ENCODE measurements at regions not wholly inside any gene's neighbourhood (a gene's known extent, or its start where the extent isn't known, plus 50 kb on each side); places are given as distances from the start of the nearest gene placed in this dataset.

DNA sequence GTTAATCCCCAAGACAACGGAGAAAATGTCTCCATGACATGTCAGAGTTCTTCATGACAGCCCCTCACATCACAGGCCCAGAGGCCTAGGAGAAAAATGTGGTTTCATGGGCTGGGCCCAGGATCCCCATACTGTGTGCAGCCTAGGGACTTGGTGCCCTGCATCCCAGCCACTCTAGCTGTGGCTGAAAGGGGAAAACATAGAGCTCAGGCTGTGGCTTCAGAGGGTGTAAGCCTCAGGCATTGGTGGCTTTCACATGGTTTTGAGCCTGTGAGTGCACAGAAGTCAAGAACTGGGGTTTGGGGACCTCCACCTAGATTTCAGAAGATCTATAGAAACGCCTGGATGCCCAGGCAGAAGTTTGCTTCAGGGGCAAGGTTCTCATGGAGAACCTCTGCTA lies 122.8 kb downstream of the FHL5 start:
- TF ChIP-seq, protein P1, sequence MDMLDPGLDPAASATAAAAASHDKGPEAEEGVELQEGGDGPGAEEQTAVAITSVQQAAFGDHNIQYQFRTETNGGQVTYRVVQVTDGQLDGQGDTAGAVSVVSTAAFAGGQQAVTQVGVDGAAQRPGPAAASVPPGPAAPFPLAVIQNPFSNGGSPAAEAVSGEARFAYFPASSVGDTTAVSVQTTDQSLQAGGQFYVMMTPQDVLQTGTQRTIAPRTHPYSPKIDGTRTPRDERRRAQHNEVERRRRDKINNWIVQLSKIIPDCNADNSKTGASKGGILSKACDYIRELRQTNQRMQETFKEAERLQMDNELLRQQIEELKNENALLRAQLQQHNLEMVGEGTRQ (CRISPR knock-in tag; IDR thresholded peaks at IDR 0.05) = no peak
- TF ChIP-seq ELF4 (CRISPR knock-in tag; IDR thresholded peaks at IDR 0.05; ENCODE audit: low read depth) (no peak), ETV6 (CRISPR knock-in tag; IDR thresholded peaks at IDR 0.05) (no peak), ESRRA (CRISPR knock-in tag; IDR thresholded peaks at IDR 0.05; ENCODE audit: borderline replicate concordance) (no peak), IRF2 (CRISPR knock-in tag; IDR thresholded peaks at IDR 0.05; ENCODE audit: borderline replicate concordance, low read depth) (no peak), JAZF1 (CRISPR knock-in tag; IDR thresholded peaks at IDR 0.05) (no peak), SMAD3 (CRISPR knock-in tag; IDR thresholded peaks at IDR 0.05; ENCODE audit: borderline replicate concordance) (no peak), CREB1 (CRISPR knock-in tag; IDR thresholded peaks at IDR 0.05) (no peak), ZNF138 (CRISPR knock-in tag; conservative IDR thresholded peaks at IDR 0.05) (no peak)
- TF ChIP-seq, protein P2, sequence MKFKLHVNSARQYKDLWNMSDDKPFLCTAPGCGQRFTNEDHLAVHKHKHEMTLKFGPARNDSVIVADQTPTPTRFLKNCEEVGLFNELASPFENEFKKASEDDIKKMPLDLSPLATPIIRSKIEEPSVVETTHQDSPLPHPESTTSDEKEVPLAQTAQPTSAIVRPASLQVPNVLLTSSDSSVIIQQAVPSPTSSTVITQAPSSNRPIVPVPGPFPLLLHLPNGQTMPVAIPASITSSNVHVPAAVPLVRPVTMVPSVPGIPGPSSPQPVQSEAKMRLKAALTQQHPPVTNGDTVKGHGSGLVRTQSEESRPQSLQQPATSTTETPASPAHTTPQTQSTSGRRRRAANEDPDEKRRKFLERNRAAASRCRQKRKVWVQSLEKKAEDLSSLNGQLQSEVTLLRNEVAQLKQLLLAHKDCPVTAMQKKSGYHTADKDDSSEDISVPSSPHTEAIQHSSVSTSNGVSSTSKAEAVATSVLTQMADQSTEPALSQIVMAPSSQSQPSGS (CRISPR knock-in tag; IDR thresholded peaks at IDR 0.05; ENCODE audit: borderline replicate concordance, low read depth) = no peak
- TF ChIP-seq, protein P3, sequence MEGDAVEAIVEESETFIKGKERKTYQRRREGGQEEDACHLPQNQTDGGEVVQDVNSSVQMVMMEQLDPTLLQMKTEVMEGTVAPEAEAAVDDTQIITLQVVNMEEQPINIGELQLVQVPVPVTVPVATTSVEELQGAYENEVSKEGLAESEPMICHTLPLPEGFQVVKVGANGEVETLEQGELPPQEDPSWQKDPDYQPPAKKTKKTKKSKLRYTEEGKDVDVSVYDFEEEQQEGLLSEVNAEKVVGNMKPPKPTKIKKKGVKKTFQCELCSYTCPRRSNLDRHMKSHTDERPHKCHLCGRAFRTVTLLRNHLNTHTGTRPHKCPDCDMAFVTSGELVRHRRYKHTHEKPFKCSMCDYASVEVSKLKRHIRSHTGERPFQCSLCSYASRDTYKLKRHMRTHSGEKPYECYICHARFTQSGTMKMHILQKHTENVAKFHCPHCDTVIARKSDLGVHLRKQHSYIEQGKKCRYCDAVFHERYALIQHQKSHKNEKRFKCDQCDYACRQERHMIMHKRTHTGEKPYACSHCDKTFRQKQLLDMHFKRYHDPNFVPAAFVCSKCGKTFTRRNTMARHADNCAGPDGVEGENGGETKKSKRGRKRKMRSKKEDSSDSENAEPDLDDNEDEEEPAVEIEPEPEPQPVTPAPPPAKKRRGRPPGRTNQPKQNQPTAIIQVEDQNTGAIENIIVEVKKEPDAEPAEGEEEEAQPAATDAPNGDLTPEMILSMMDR (IDR thresholded peaks at IDR 0.05) = no peak
- TF ChIP-seq, protein P4, sequence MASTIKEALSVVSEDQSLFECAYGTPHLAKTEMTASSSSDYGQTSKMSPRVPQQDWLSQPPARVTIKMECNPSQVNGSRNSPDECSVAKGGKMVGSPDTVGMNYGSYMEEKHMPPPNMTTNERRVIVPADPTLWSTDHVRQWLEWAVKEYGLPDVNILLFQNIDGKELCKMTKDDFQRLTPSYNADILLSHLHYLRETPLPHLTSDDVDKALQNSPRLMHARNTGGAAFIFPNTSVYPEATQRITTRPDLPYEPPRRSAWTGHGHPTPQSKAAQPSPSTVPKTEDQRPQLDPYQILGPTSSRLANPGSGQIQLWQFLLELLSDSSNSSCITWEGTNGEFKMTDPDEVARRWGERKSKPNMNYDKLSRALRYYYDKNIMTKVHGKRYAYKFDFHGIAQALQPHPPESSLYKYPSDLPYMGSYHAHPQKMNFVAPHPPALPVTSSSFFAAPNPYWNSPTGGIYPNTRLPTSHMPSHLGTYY (CRISPR knock-in tag; IDR thresholded peaks at IDR 0.05) = no peak
- TF ChIP-seq, protein P5, sequence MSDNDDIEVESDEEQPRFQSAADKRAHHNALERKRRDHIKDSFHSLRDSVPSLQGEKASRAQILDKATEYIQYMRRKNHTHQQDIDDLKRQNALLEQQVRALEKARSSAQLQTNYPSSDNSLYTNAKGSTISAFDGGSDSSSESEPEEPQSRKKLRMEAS (CRISPR knock-in tag; IDR thresholded peaks at IDR 0.05) = no peak

All from WTC11 (cell line).